ENCODE measurements at regions not wholly inside any gene's neighbourhood (a gene's known extent, or its start where the extent isn't known, plus 50 kb on each side); places are given as distances from the start of the nearest gene placed in this dataset.
"Not testable (repeated sequence)": the region's sequence is repeated elsewhere in the genome, so short reads cannot be mapped to it uniquely, and the experiment has no call there.

DNA sequence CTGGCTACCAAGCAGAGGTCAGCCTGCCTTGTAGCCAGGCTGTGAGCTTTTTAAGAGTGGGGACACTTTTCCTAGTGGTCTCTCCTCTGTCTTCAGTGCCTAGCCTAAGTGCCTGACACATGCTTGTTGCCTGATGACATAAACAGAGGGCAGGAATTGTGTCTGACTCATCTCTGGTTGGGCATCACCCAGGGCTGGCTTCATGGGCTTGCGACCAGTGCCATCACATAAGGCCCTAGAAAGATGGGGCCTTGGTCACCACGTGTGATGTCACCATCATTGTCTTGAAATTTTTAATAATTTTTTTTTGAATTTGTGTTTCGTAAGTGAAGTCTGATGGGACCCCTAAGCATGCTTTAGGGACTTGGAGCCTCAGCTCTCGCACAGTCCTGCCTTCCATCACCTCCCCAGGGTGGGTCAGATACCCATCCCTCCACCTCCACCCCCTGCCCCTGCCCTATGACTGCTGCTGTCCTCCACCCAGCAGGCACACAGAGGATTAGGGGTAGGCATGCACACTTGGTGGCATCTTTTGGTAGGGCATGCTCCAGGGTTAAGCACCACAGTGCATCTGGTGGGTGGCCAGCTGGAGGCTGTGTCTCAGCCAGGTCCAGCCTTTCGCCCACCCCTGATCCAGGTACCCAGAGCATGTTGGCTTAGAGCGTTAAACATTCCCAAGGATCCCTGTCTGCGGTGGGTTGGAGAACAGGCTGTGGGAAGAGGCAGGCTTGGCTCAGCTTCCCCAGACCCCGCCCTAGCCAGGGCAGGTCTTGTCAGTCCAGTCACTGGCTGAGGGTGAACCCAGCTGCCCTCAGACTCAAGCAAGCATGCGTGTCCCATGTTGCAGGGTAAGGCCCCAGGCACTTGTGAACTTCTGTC, 80.1 kb upstream of the SH3PXD2B start:
- Histone ChIP-seq H3K27ac (ENCODE audit: low read depth, low read length, severe bottlenecking) (no peak overlapping the region), H3K4me1 (ENCODE audit: control insufficient read depth, insufficient read depth, low read length, poor library complexity, severe bottlenecking) (peaks cover 10% of the 10 kb centered on the region), H3K9me3 (ENCODE audit: control insufficient read depth, low read length) (no peaks in the 10 kb centered on the region), H3K4me3 (ENCODE audit: extremely low read depth, insufficient read depth, low read length, poor library complexity, severe bottlenecking) (no peak overlapping the region), H3K36me3 (ENCODE audit: control insufficient read depth, insufficient read depth, low read length) (no peaks in the 10 kb centered on the region)
- WGBS, 2 experiments (ENCODE audit: insufficient coverage in 2 of 2) = 87 to 93% methylated on average over 7 of the region's 9 CpGs

DNA sequence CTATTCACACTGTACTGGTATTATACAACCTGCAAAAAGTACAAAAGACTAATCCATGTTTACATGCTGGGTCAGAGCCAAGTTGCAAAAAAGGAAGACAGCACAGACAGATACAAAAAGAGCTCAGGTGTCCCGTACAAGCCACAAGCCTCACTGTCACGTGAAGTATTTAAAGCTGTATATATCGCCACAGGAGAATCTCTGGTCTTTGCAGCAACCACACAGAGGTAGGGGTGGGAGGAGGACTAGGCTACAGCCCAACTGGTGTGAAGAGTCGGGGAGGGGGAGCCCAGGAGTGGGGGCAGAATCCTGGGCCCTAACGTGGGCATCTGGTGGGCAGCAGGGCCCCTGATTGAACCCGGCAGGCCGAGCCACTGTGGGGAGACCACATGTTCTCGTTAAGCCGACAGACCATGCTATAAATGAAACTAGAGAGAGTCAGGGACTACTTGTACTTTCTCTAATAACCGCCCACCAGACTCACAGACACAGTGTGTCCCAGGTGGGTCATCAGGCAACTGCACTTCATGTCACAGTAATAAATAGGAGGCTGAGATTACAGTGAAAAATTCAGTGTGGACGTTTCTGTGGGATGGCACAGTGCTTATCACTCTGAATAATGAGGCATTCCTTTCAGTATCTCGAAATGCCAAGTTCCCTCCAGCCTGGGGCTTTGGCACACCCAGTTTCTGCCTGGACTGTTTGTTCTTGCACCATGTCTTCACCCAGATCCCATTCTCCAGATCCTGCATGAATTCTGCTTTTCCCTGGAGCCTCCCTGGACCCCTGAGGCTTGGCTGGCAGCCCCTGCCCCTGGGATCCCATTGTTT, 79.3 kb upstream of the SH3PXD2B start:
- H3K4me1 ChIP-seq (ENCODE audit: control insufficient read depth, insufficient read depth, low read length, poor library complexity, severe bottlenecking) = peaks cover 10% of the 10 kb centered on the region
- H3K36me3 ChIP-seq (ENCODE audit: control insufficient read depth, insufficient read depth, low read length) = no peaks in the 10 kb centered on the region

GRCh38 chr5:172533058-172533398, 78.7 kb upstream of the SH3PXD2B start:
- no peaks in the 10 kb centered on the region for H3K9me3 ChIP-seq (ENCODE audit: control insufficient read depth, low read length)
- peaks cover 10% of the 10 kb centered on the region for H3K4me1 ChIP-seq (ENCODE audit: control insufficient read depth, insufficient read depth, low read length, poor library complexity, severe bottlenecking)
- no peak overlapping the region for H3K27ac ChIP-seq (ENCODE audit: low read depth, low read length, severe bottlenecking)
- no peak overlapping the region for H3K4me3 ChIP-seq (ENCODE audit: extremely low read depth, insufficient read depth, low read length, poor library complexity, severe bottlenecking)
- 86 to 87% methylated on average over 7 to 8 of the region's 10 CpGs for WGBS, 2 experiments (ENCODE audit: insufficient coverage in 2 of 2)
- H3K36me3 ChIP-seq (ENCODE audit: control insufficient read depth, insufficient read depth, low read length) = no peaks in the 10 kb centered on the region

More for the DNA sequence above, 79.3 kb upstream of the SH3PXD2B start:
- no peak overlapping the region for H3K4me3 ChIP-seq (ENCODE audit: extremely low read depth, insufficient read depth, low read length, poor library complexity, severe bottlenecking)
- no peak overlapping the region for H3K27ac ChIP-seq (ENCODE audit: low read depth, low read length, severe bottlenecking)
- no peaks in the 10 kb centered on the region for H3K9me3 ChIP-seq (ENCODE audit: control insufficient read depth, low read length)
- 93 to 95% methylated on average over 6 to 12 of the region's 12 CpGs for WGBS, 2 experiments (ENCODE audit: insufficient coverage in 2 of 2)

DNA sequence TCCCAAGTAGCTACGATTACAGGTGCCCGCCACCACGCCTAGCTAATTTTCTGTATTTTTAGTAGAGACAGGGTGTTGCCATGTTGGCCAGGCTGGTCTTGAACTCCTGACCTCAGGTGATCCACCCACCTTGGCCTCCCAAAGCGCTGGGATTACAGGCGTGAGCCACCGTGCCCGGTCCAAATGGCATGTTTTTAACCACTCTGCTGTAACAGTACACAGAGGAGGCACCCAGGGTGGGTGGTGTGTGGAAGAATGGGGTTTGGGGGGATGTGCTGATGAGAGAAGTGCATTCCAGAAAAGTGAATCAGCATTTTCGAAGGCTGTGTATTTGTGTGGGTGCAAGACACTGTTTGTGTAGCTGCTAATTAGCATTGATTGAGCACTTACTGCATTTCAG, 78.1 kb upstream of the SH3PXD2B start:
- WGBS, 2 experiments (ENCODE audit: insufficient coverage in 2 of 2) = 79% methylated on average over 6 of the region's 8 CpGs; no CpG with 5 or more reads in 1 of the 2 experiments
- peaks cover 10% of the 10 kb centered on the region for H3K4me1 ChIP-seq (ENCODE audit: control insufficient read depth, insufficient read depth, low read length, poor library complexity, severe bottlenecking)
- H3K4me3 ChIP-seq (ENCODE audit: extremely low read depth, insufficient read depth, low read length, poor library complexity, severe bottlenecking); H3K27ac ChIP-seq (ENCODE audit: low read depth, low read length, severe bottlenecking); H3K9me3 ChIP-seq (ENCODE audit: control insufficient read depth, low read length); H3K36me3 ChIP-seq (ENCODE audit: control insufficient read depth, insufficient read depth, low read length): not testable (repeated sequence)

- Histone ChIP-seq H3K27ac (ENCODE audit: low read depth, low read length, severe bottlenecking) (no peak overlapping the region), H3K9me3 (ENCODE audit: control insufficient read depth, low read length) (no peaks in the 10 kb centered on the region), H3K4me3 (ENCODE audit: extremely low read depth, insufficient read depth, low read length, poor library complexity, severe bottlenecking) (no peak overlapping the region), H3K36me3 (ENCODE audit: control insufficient read depth, insufficient read depth, low read length) (no peaks in the 10 kb centered on the region), H3K4me1 (ENCODE audit: control insufficient read depth, insufficient read depth, low read length, poor library complexity, severe bottlenecking) (peaks cover 10% of the 10 kb centered on the region)
- WGBS, 2 experiments (ENCODE audit: insufficient coverage in 2 of 2) = 83 to 91% methylated on average over 1 to 2 of the region's 2 CpGs
These were observed 77.3 kb upstream of the SH3PXD2B start for GRCh38 chr5:172531704-172532026.

DNA sequence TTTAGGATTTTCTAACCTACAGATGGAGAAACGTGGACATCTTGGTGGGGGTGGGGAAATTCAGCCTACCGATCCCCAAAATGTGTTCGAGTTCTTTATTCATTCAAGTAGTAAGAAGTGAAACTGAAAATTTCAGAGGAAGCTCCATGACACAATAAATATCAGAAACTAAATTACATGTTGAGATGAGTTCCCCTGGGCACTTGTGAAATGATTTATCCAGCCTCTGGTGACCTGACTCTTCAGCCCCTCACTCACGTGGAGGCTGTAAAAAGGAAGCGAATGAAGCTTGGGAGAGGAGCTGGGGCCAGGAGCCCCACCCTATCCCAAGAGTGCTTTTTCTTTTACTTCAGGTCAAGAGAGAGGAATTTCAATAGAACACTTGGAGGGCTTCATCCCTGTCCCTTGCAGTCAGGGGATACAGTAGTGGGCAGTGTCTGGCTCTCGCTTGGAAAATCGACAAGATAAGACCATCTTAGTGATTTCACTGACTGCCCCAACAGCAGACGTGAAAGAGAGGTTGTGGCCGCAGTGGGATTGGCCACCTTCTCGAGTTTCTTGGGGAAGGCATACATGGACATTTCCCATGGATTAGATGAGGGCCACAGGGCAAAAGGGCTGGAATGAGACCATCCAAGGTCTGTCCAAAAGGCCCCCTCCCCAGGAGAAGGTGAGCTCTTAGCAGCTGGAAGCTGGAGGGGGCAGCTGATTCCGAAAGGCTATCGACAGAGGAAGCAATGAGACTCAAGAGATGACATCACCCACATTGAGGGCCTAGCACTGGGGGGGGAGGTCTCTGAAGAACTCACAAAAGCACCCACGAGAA, 76.8 kb upstream of the SH3PXD2B start:
- H3K9me3 ChIP-seq (ENCODE audit: control insufficient read depth, low read length) = no peaks in the 10 kb centered on the region
- H3K4me3 ChIP-seq (ENCODE audit: extremely low read depth, insufficient read depth, low read length, poor library complexity, severe bottlenecking) = no peak overlapping the region
- no peak overlapping the region for H3K27ac ChIP-seq (ENCODE audit: low read depth, low read length, severe bottlenecking)
- H3K4me1 ChIP-seq (ENCODE audit: control insufficient read depth, insufficient read depth, low read length, poor library complexity, severe bottlenecking) = peaks cover 10% of the 10 kb centered on the region
- 87 to 91% methylated on average over 7 to 10 of the region's 13 CpGs for WGBS, 2 experiments (ENCODE audit: insufficient coverage in 2 of 2)
- no peaks in the 10 kb centered on the region for H3K36me3 ChIP-seq (ENCODE audit: control insufficient read depth, insufficient read depth, low read length)

DNA sequence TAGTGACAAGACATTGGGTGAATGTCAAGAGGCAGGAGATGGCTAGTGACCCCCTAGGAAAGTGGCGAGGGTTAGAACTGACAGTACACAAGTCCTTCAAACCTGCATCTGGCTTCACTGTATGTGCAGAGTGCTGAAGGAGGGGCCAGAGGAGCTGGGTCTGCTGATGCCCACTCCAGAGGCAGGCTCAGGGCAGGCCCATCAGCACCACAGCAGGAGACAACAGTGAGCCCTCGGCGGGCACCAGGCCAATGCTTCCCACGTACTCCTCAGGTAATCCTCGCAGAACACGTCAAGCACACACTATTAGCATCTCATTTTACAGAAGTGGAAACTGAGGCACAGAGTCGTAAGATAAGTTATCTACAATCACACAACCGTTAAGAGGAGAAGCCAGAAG, 76.1 kb upstream of the SH3PXD2B start:
- Histone ChIP-seq H3K4me3 (ENCODE audit: extremely low read depth, insufficient read depth, low read length, poor library complexity, severe bottlenecking) (no peak overlapping the region), H3K9me3 (ENCODE audit: control insufficient read depth, low read length) (no peaks in the 10 kb centered on the region), H3K4me1 (ENCODE audit: control insufficient read depth, insufficient read depth, low read length, poor library complexity, severe bottlenecking) (peaks cover 10% of the 10 kb centered on the region), H3K36me3 (ENCODE audit: control insufficient read depth, insufficient read depth, low read length) (no peaks in the 10 kb centered on the region), H3K27ac (ENCODE audit: low read depth, low read length, severe bottlenecking) (no peak overlapping the region)
- 87 to 98% methylated on average over 6 to 8 of the region's 8 CpGs for WGBS, 2 experiments (ENCODE audit: insufficient coverage in 2 of 2)

DNA sequence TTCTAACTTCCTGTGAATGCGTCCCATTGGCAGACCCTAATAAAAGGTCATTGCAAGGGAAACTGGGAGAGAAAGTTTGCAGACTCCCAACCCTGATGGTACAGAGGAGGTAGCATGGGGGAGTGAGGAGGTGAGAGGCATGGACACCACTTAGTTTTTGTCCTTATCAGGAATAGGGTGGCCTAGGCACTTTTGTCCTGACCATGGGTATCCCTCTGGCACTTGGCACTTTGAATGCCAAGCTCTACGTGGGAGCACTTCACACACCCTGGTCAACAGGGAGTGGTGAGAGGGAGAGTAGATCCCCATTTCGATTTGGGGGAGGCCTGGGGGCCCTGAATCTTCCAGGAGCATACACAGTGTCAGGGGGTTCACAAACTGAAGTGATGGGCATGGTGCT, 75.6 kb upstream of the SH3PXD2B start:
- Histone ChIP-seq H3K4me1 (ENCODE audit: control insufficient read depth, insufficient read depth, low read length, poor library complexity, severe bottlenecking) (peaks cover 10% of the 10 kb centered on the region), H3K27ac (ENCODE audit: low read depth, low read length, severe bottlenecking) (no peak overlapping the region)

GRCh38 chr5:172528440-172528839, 74.1 kb upstream of the SH3PXD2B start:
- Histone ChIP-seq H3K4me3 (ENCODE audit: extremely low read depth, insufficient read depth, low read length, poor library complexity, severe bottlenecking) (no peak overlapping the region), H3K27ac (ENCODE audit: low read depth, low read length, severe bottlenecking) (no peak overlapping the region), H3K4me1 (ENCODE audit: control insufficient read depth, insufficient read depth, low read length, poor library complexity, severe bottlenecking) (peaks cover 8% of the 10 kb centered on the region), H3K36me3 (ENCODE audit: control insufficient read depth, insufficient read depth, low read length) (no peaks in the 10 kb centered on the region), H3K9me3 (ENCODE audit: control insufficient read depth, low read length) (no peaks in the 10 kb centered on the region)
- 77 to 87% methylated on average over 3 of the region's 3 CpGs for WGBS, 2 experiments (ENCODE audit: insufficient coverage in 2 of 2)

More for the DNA sequence above, 75.6 kb upstream of the SH3PXD2B start:
- Histone ChIP-seq H3K9me3 (ENCODE audit: control insufficient read depth, low read length) (no peaks in the 10 kb centered on the region), H3K36me3 (ENCODE audit: control insufficient read depth, insufficient read depth, low read length) (no peaks in the 10 kb centered on the region), H3K4me3 (ENCODE audit: extremely low read depth, insufficient read depth, low read length, poor library complexity, severe bottlenecking) (no peak overlapping the region)
- 100% methylated on average over 1 of the region's 3 CpGs; no CpG with 5 or more reads in 1 of the 2 experiments for WGBS, 2 experiments (ENCODE audit: insufficient coverage in 2 of 2)

- Histone ChIP-seq H3K4me1 (ENCODE audit: control insufficient read depth, insufficient read depth, low read length, poor library complexity, severe bottlenecking) (peaks cover 2% of the 10 kb centered on the region), H3K36me3 (ENCODE audit: control insufficient read depth, insufficient read depth, low read length) (no peaks in the 10 kb centered on the region), H3K4me3 (ENCODE audit: extremely low read depth, insufficient read depth, low read length, poor library complexity, severe bottlenecking) (no peak overlapping the region), H3K9me3 (ENCODE audit: control insufficient read depth, low read length) (no peaks in the 10 kb centered on the region), H3K27ac (ENCODE audit: low read depth, low read length, severe bottlenecking) (no peak overlapping the region)
- WGBS, 2 experiments (ENCODE audit: insufficient coverage in 2 of 2) = 96 to 98% methylated on average over 3 to 4 of the region's 4 CpGs
These were observed 73.2 kb upstream of the SH3PXD2B start for GRCh38 chr5:172527559-172527958.

Data from mesodermal cell (in vitro differentiated cells).